ENCODE measurements at regions not wholly inside any gene's neighbourhood (a gene's known extent, or its start where the extent isn't known, plus 50 kb on each side); places are given as distances from the start of the nearest gene placed in this dataset.

GRCh38 chr2:196257086-196257485, 85.7 kb upstream of the STK17B start:
- intact Hi-C loops (cut with micrococcal nuclease), result no loop called here

More at GRCh38 chr2:196257086-196257485, 85.7 kb upstream of the STK17B start:
- H3K4me2 ChIP-seq (ENCODE audit: insufficient read depth, low read length), result no peak overlapping the region
- no peak overlapping the region for H3K27ac ChIP-seq (ENCODE audit: insufficient read depth, low read depth, low read length)
- FAIRE-seq (no peak), DNase-seq (ENCODE audit: low read depth, low spot score) (no peak)
- peaks cover 32% of the 10 kb centered on the region for H3K4me1 ChIP-seq (ENCODE audit: control insufficient read depth, extremely low read depth, insufficient read depth, low read length)
- no peaks in the 10 kb centered on the region for H4K20me1 ChIP-seq (replicated peaks; ENCODE audit: control insufficient read depth, extremely low read depth, insufficient read depth, low read length)
- H3K79me2 ChIP-seq (ENCODE audit: control insufficient read depth, insufficient read depth, low read length), result peaks cover 18% of the 10 kb centered on the region
- TF ChIP-seq POLR2AphosphoS5 (IDR thresholded peaks at IDR 0.05; ENCODE audit: insufficient read depth, low read depth, low read length) (no peak), MAX (IDR thresholded peaks at IDR 0.05; ENCODE audit: insufficient read depth, insufficient read length) (no peak), EZH2 (IDR thresholded peaks at IDR 0.05; ENCODE audit: borderline replicate concordance, low read depth, low read length, severe bottlenecking) (no peak), JUN (IDR thresholded peaks at IDR 0.05; ENCODE audit: borderline replicate concordance, insufficient read depth, insufficient read length, low read depth) (no peak), MYC (IDR thresholded peaks at IDR 0.05; ENCODE audit: low read depth, low read length) (no peak), FOS (IDR thresholded peaks at IDR 0.05; ENCODE audit: borderline replicate concordance, insufficient read depth, low read length) (no peak), CTCF (IDR thresholded peaks at IDR 0.05; ENCODE audit: extremely low read depth in 1 of 2, insufficient read depth in 1 of 2, low read depth in 1 of 2, low read length in 2 of 2) (no peak), GATA2 (IDR thresholded peaks at IDR 0.05; ENCODE audit: insufficient read depth, insufficient read length, low read depth, low read length) (no peak), POLR2A (IDR thresholded peaks at IDR 0.05; ENCODE audit: low read depth, low read length) (no peak)
- peaks cover 10 to 41% of the 10 kb centered on the region in 2 experiments for H3K36me3 ChIP-seq (ENCODE audit: control insufficient read depth in 2 of 2, extremely low read depth in 1 of 2, insufficient read depth in 2 of 2, low read length in 2 of 2)
- H2AFZ ChIP-seq (ENCODE audit: low read depth, low read length), result no peak overlapping the region
- dilution Hi-C loops (cut with MboI; ENCODE audit: extremely low pct_ligation_motif_present, low sequenced_read_pairs), result no loop called here
- H3K9me3 ChIP-seq (replicated peaks; ENCODE audit: control insufficient read depth, insufficient read depth, low read length), result no peaks in the 10 kb centered on the region
- H3K27me3 ChIP-seq (ENCODE audit: control insufficient read depth in 2 of 2, insufficient read depth in 2 of 2, low read length in 2 of 2), result no peaks in the 10 kb centered on the region
- no peaks in the 10 kb centered on the region for H3K9me1 ChIP-seq (replicated peaks; ENCODE audit: control insufficient read depth, extremely low read depth, insufficient read depth, low read length)
- H3K4me3 ChIP-seq (replicated peaks in 1 of 3; ENCODE audit: insufficient read depth in 1 of 3, low read depth in 1 of 3, low read length in 3 of 3), result no peak overlapping the region
- ChIA-PET POLR2A (no interaction called here), CTCF (interaction anchor here (1.0 kb wide), 1 partner anchor 24 kb away, joined by 4 read pairs; no protein-coding TSS in a partner anchor)
- H3K9ac ChIP-seq (replicated peaks; ENCODE audit: extremely low read depth, insufficient read depth, low read length), result no peak overlapping the region
- no TSS peak for BruUV-seq (replicated peaks)

All from endothelial cell of umbilical vein (primary cell).